RPMI7951 (cell line): ENCODE measurements at regions not wholly inside any gene's neighbourhood (a gene's known extent, or its start where the extent isn't known, plus 50 kb on each side); places are given as distances from the start of the nearest gene placed in this dataset.

Source experiments
- DNase-seq: peaks from one replicate; pipeline ENCODE4 v3.0.0-alpha.2; 2012; ENCODE audit warnings: low read depth

- no peak for DNase-seq
Observed at GRCh38 chr18:76685860-76686259, 136.5 kb upstream of the ZNF236 start.

- no peak for DNase-seq
Observed at GRCh38 chr18:76685402-76685801, 137.0 kb upstream of the ZNF236 start.

- no peak for DNase-seq
Observed at GRCh38 chr18:76684265-76684664, 138.1 kb upstream of the ZNF236 start.

DNA sequence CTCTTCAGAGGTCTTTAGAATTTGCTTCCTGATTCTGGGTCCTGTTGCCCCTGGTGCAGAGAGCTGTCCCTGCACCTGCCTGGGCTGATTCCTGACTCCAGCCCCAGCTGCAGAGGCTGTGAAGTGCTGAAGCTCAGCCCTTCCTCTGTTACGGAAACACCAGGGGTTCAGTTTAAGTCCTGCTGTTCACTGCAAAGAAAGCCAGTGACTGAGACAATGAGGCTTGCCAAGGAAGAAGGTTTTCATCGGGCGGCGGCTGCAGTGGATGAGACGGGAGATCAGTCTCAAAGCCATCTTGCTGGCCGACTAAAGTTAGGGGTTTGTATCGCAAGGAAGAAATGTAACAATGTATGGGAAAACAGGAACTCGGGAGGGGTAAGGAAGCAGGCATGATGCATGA is 142.4 kb upstream of the ZNF236 start:
- no peak for DNase-seq

GRCh38 chr18:76679259-76679658 is 143.1 kb upstream of the ZNF236 start:
- DNase-seq = no peak

DNA sequence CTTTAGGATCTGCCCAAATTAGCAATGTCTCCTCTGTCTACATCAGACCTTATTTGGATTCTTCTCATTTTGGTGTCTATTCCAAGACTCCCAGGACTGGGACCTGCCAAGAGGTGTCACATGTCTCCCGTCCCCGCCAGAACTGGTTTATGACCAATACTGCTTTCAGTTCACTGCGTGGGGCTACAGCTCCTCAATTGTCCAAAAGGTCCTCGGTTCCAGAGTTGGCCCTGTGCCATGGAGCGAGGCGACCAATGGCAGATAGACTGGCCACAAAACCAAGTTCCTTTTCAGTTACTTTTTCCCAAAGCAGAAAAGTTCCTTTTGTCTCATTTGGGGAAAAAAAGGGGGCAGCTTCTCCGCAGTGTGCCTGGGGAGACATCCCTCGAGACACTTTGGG is 144.1 kb upstream of the ZNF236 start:
- DNase-seq = no peak

DNA sequence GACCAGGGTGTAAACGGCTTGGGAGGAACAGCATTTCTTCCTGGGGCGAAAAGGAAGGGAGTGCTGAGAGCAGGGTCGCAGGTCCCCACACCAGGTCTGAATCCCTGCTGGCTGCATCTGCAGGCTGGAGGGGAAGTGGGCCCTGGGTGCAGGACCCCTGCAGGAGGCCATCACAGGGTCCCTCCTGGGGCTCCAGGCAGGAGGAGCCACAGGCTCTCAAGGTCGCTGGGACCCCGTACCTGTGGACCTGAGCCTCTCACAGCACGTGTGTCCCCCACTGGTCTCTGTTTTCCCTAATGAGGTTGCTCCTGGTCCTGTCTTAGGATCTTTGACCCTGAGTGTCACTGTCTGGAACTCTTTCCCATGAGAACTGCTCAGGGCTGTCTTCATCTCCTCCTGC is 147.8 kb upstream of the ZNF236 start:
- no peak for DNase-seq

- DNase-seq = no peak
Observed at GRCh38 chr18:76673281-76674185, 148.8 kb upstream of the ZNF236 start.

GRCh38 chr18:76672627-76673026 is 149.7 kb upstream of the ZNF236 start:
- peak; percentile 21 for DNase-seq

DNA sequence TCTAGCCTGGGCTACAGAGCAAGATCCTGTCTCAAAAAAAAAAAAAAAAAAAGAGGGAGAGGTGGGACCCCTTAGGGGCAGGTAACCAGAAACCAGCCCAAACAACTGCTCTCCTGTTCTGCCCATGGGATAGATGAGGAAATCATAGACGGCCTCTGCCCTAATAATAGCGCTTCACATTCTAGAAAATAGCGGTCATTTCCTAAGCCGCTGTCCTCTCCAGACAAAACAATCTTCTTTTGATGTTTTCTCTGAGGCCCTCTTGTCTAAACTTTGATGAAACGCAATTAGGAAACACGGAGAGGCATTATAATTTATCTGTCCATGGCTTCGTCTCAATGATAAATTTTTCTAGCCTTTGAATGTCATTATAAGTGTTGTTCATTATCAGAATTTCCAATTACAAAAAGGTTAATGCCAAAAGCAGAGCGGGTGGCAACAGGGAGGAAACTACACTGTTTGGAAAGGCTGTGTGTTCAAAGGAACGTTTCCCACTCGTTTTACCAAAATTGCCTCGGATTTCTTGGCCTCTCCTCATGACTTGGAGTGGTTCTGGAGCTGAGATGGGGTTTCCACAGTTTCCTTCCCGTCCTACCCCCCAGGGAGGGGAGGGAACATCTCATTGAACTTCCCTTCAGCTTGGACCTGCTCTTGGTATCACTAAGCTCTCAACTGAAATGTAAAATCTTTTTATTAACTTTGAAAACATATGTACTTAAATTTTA is 151.6 kb upstream of the ZNF236 start:
- DNase-seq = no peak

GRCh38 chr18:76668546-76668945 is 153.8 kb upstream of the ZNF236 start:
- DNase-seq = no peak

DNA sequence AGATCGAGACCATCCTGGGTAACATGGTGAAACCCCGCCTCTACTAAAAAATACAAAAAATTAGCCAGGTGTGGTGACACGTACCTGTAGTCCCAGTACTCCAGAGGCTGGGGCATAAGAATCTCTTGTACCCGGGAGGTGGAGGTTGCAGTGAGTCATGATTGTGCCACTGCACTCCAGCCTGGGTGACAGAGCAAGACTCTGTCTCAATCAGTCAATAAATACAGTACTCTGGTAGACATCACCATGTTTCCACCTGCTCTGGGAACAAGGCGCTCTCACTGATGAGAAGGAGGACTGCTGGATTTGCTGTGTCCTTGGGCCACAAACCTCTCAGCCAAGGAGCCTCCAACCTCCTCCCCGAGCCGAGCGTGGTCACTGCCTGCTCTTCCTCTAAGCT is 154.2 kb upstream of the ZNF236 start:
- DNase-seq = no peak

DNA sequence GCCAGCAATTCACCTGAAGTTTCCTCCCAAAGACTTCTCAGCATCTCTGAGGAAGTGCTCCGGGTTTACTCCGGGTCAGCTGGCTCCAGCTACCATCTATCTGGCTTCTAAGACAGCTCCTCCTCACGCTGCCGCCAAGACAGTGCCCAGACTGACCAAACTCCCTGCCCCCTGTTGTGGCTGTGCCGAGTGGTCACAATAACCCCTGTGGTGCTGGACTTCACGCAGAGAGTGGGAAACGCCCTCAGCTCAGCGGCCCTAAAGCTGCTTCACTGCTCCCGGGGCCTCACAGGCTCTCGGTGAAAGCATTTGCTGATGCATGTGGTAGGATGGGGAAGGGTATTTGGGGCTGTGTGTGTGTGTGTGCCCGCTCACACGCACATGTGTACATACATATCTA is 154.8 kb upstream of the ZNF236 start:
- DNase-seq = no peak

GRCh38 chr18:76662626-76663025 is 159.7 kb upstream of the ZNF236 start:
- no peak for DNase-seq

- no peak for DNase-seq
Observed at GRCh38 chr18:76660571-76661192, 161.7 kb upstream of the ZNF236 start.

DNA sequence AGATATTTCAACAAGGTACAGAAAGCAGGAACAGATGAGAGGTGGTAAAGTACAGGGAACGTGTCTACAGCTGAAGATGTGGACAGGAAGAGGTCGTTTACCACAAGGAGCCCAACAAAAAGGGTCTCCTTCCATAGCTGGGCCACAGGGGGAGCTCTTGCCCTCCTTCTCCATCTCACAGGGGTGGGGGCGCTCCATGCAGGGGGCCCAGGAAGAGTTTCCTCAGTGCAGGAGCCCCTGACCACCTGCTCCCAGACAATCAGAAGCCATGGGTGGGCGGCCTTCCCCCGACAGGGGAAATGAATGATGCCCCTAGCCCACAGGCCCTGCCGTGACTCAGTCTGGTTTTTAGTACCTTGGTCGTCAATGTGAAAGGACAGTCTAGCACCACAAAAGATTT is 163.6 kb upstream of the ZNF516 start:
- no peak for DNase-seq

DNA sequence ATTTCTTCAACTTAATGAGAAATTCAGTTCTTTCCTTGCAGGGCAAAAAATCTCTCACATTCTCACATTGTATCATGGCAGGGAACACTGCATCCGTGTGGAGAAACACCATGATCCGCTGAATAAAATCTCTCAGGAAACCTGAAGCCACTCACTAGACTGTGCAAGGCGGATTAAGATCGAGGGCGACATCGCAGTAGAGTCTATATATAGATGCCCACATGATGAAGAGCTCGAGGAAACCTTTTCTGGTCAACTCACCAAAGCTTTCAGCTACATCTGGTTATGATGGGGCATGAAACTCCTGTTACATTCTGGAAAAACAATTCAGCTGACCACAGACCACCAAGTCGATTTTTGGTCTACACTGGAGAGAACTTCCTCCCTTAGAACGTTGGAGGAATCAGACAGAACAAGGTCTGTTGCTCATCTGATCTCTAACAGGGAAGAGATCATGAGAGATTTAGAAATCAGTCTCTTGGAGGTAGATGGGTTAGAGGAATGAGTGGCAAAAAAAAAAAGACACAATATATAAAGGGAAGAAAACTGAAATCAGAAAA is 162.9 kb upstream of the ZNF516 start:
- DNase-seq = no peak

GRCh38 chr18:76656925-76657827 is 162.1 kb upstream of the ZNF516 start:
- no peak for DNase-seq

DNA sequence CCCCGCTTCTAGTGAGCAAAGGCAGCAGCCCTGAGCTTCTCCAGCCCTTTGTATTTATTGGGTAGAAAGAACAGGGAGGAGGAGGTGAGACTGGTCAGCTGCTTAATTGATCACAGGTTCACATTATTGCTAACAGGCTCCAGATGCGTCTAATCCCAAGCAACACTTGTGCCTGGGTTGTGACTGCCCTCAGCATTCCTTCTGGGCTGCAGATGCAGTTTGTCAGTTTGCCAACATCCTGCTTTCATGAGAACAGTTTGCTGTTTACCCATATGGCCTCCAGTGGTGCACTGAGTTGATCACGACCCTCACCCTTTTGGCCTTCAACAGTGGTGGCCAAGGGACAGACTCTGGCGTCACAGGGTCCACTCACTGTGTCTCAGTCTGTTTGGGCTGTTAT is 159.5 kb upstream of the ZNF516 start:
- DNase-seq = no peak

DNA sequence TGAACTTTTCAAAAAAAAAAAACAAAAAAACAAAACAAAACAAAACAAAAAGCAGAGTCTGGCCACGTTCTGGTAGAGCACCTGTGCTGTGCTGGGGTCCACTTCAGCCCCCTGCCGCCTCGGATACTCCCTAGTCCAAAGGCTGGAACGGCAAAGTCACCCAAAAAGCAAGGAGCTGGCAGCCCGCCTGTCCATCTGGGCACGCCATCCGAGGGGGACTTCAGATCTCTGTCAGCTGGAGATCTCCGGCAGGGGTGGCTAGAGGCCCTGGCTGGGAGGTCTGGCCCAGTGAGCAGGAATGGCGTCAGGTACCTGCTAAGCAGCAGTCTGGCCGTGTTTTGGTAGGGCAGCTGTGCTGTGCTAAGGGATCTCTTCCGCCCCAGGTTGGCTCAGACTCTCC is 152.3 kb upstream of the ZNF516 start:
- DNase-seq = no peak

DNA sequence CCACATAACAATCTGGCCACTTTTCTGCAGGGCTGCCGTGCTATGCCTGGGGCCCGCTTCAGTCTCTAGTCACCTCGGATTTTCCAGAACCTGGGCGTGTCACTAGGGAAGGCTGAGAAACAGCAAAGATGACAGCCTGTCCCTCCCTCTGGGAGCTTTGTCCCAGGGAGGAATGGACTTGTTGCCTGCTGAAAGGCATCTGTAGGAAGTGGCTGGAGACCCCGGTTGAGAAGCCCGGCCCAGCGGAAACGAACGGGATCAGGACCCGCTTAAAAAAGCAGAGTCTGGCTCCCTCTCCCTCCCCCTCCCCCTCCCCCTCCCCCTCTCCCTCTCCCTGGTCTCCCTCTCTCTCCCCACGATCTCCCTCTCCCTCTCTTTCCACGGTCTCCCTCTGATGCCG is 149.5 kb upstream of the ZNF516 start:
- DNase-seq = no peak
